H1 (cell line): ENCODE measurements at regions not wholly inside any gene's neighbourhood (a gene's known extent, or its start where the extent isn't known, plus 50 kb on each side); places are given as distances from the start of the nearest gene placed in this dataset.

Experiments used
- CTCF ChIA-PET: fragments of 300-600 bp; sonication (Branson Sonifier 250); formaldehyde crosslinking; loops from one replicate; lab custom pipeline; 2021; ENCODE audit not compliant: partially characterized antibody; lab: Charles Lee
- POLR2A ChIA-PET: fragments of 300-600 bp; sonication (Branson Sonifier 250); formaldehyde crosslinking; loops from one replicate; lab custom pipeline; 2021; ENCODE audit warnings: inconsistent platforms; ENCODE audit not compliant: partially characterized antibody; lab: Charles Lee
- DNase-seq, 2 experiments: peaks; one replicate each; pipeline versions ENCODE4 v3.0.0 to v3.0.0-alpha.2; 2010 to 2022; ENCODE audit warnings: low spot score in 2 of 2, low read depth in 1 of 2, mixed read lengths in 1 of 2
- FAIRE-seq: peaks from 2 replicates; lab custom pipeline; 2011; peaks lifted over from hg19 to GRCh38; lab: Jason Lieb, UNC
- H2AFZ ChIP-seq: 2 replicates; pipeline ENCODE4 v1.8.1; 2012; ENCODE audit warnings: low read length, inconsistent platforms
- H2AK5ac ChIP-seq: 2 replicates; pipeline ENCODE4 v1.6.1; 2013; ENCODE audit warnings: low read depth, low read length
- H2BK120ac ChIP-seq: replicated peaks from 2 replicates; pipeline ENCODE3; 2013; ENCODE audit warnings: low read depth, low read length, inconsistent platforms
- H2BK12ac ChIP-seq: 2 replicates; pipeline ENCODE4 v1.6.1; 2013; ENCODE audit warnings: low read depth, low read length
- H2BK15ac ChIP-seq: 2 replicates; pipeline ENCODE4 v1.6.1; 2013; ENCODE audit warnings: low read length
- H2BK20ac ChIP-seq: 2 replicates; pipeline ENCODE4 v1.6.1; 2013; ENCODE audit warnings: low read length
- H2BK5ac ChIP-seq: 2 replicates; pipeline ENCODE4 v1.6.1; 2013; ENCODE audit warnings: low read depth, low read length
- H3K14ac ChIP-seq: 2 replicates; pipeline ENCODE4 v1.6.1; 2013; ENCODE audit warnings: inconsistent platforms; ENCODE audit not compliant: insufficient read length
- H3K18ac ChIP-seq: 2 replicates; pipeline ENCODE4 v1.6.1; 2013; ENCODE audit warnings: low read length; ENCODE audit errors: extremely low read depth
- H3K23ac ChIP-seq: 2 replicates; pipeline ENCODE4 v1.6.1; 2013; ENCODE audit warnings: inconsistent platforms; ENCODE audit not compliant: insufficient read length
- H3K23me2 ChIP-seq: 2 replicates; pipeline ENCODE4 v1.6.1; 2013; ENCODE audit warnings: low read depth, low read length
- H3K27ac ChIP-seq: 2 replicates; pipeline ENCODE4 v1.6.1; 2011; ENCODE audit warnings: low read depth, low read length, inconsistent platforms
- H3K27me3 ChIP-seq, 4 experiments: replicated peaks in 1 of 4; 1 replicate in 1 of 4; 2 replicates in 3 of 4; pipeline versions ENCODE4 v1.6.1 to v1.8.1; 2011 to 2013; ENCODE audit warnings: low read length in 3 of 4, mild to moderate bottlenecking in 3 of 4, inconsistent platforms in 2 of 4, mixed read lengths in 2 of 4, moderate library complexity in 1 of 4; ENCODE audit not compliant: control insufficient read depth in 3 of 4, insufficient read depth in 3 of 4; ENCODE audit errors: extremely low read depth in 1 of 4
- H3K36me3 ChIP-seq, 4 experiments: 2 replicates each; pipeline versions ENCODE4 v1.6.1 to v1.8.1; 2011 to 2013; ENCODE audit warnings: mild to moderate bottlenecking in 4 of 4, low read length in 3 of 4, moderate library complexity in 2 of 4, control low read depth in 1 of 4, inconsistent platforms in 1 of 4; ENCODE audit not compliant: insufficient read depth in 4 of 4, control insufficient read depth in 2 of 4
- H3K4ac ChIP-seq: replicated peaks from 2 replicates; pipeline ENCODE3; 2013; ENCODE audit warnings: low read length, low read depth, mixed read lengths, inconsistent platforms; ENCODE audit not compliant: insufficient read length
- H3K4me1 ChIP-seq, 4 experiments: replicated peaks in 1 of 4; 1 replicate in 1 of 4; 2 replicates in 3 of 4; pipeline versions ENCODE4 v1.6.1 to v1.8.1; 2011 to 2013; ENCODE audit warnings: low read length in 3 of 4, inconsistent platforms in 2 of 4, mixed read lengths in 1 of 4; ENCODE audit not compliant: insufficient read depth in 4 of 4, control insufficient read depth in 3 of 4
- H3K4me2 ChIP-seq, 2 experiments: 2 replicates each; pipeline versions ENCODE4 v1.6.1 to v1.8.1; 2011 to 2013; ENCODE audit warnings: low read depth in 2 of 2, low read length in 2 of 2, control low read depth in 1 of 2, inconsistent platforms in 1 of 2, mild to moderate bottlenecking in 1 of 2; ENCODE audit not compliant: insufficient read depth in 1 of 2
- H3K4me3 ChIP-seq, 4 experiments: fragments of 200-600, 300-600 bp in 1 of 4; sonication (generic), shearing (Covaris generic), sonication (Bioruptor Twin) in 1 of 4; 2 replicates each; pipeline versions ENCODE4 v1.5.1 to v1.8.1; 2011 to 2016; ENCODE audit warnings: low read length in 4 of 4, low read depth in 3 of 4, control low read depth in 2 of 4, inconsistent platforms in 2 of 4, mild to moderate bottlenecking in 2 of 4, mixed read lengths in 1 of 4, moderate library complexity in 1 of 4; ENCODE audit not compliant: insufficient read depth in 2 of 4; ENCODE audit errors: extremely low read depth in 1 of 4
- H3K56ac ChIP-seq: replicated peaks from 2 replicates; pipeline ENCODE3; 2013; ENCODE audit warnings: low read depth, mild to moderate bottlenecking, mixed read lengths, low read length, inconsistent platforms; ENCODE audit not compliant: insufficient read length
- H3K79me1 ChIP-seq: 2 replicates; pipeline ENCODE4 v1.6.1; 2013; ENCODE audit warnings: low read depth, low read length, control low read depth
- H3K79me2 ChIP-seq, 2 experiments: 2 replicates each; pipeline versions ENCODE4 v1.6.1 to v1.8.1; 2012 to 2013; ENCODE audit warnings: low read length in 2 of 2, mild to moderate bottlenecking in 2 of 2, inconsistent platforms in 1 of 2; ENCODE audit not compliant: insufficient read depth in 2 of 2, control insufficient read depth in 1 of 2
- H3K9ac ChIP-seq, 4 experiments: replicated peaks in 1 of 4; 1 replicate in 1 of 4; 2 replicates in 3 of 4; pipeline versions ENCODE4 v1.6.1 to v1.8.1; 2011 to 2013; ENCODE audit warnings: low read depth in 3 of 4, low read length in 3 of 4, control low read depth in 2 of 4, mild to moderate bottlenecking in 2 of 4, moderate library complexity in 2 of 4, inconsistent platforms in 1 of 4; ENCODE audit errors: extremely low read depth in 1 of 4
- H3K9me3 ChIP-seq, 2 experiments: 2 replicates each; pipeline versions ENCODE4 v1.6.1 to v1.8.1; 2012 to 2013; ENCODE audit warnings: mild to moderate bottlenecking in 2 of 2, moderate library complexity in 2 of 2, control low read depth in 1 of 2, inconsistent platforms in 1 of 2, low read depth in 1 of 2, low read length in 1 of 2, mixed read lengths in 1 of 2; ENCODE audit not compliant: insufficient read depth in 2 of 2
- H4K20me1 ChIP-seq, 2 experiments: replicated peaks in 1 of 2; 2 replicates each; pipeline versions ENCODE3 to v1.8.1; 2011 to 2013; ENCODE audit warnings: inconsistent platforms in 2 of 2, low read length in 2 of 2, mild to moderate bottlenecking in 1 of 2; ENCODE audit not compliant: insufficient read depth in 2 of 2, control insufficient read depth in 1 of 2
- H4K5ac ChIP-seq: 2 replicates; pipeline ENCODE4 v1.6.1; 2013; ENCODE audit warnings: low read length, low read depth, mixed read lengths, inconsistent platforms; ENCODE audit not compliant: insufficient read length
- H4K8ac ChIP-seq: 2 replicates; pipeline ENCODE4 v1.8.0; 2013; ENCODE audit warnings: mild to moderate bottlenecking, moderate library complexity, low read length, inconsistent platforms; ENCODE audit not compliant: insufficient read depth; ENCODE audit errors: extremely low read depth
- H4K91ac ChIP-seq: replicated peaks from 2 replicates; pipeline ENCODE3; 2013; ENCODE audit warnings: low read length, mixed read lengths, inconsistent platforms; ENCODE audit not compliant: insufficient read length
- CBX5 ChIP-seq: fragments of 300-800, 300-1000 bp; sonication (generic); IDR thresholded peaks from 2 replicates; pipeline ENCODE4 v1.7.1; 2016; ENCODE audit warnings: antibody characterized with exemption, low read length, low read depth
- GABPA ChIP-seq: IDR thresholded peaks from 2 replicates; pipeline ENCODE4 v1.6.1; 2011; ENCODE audit warnings: mild to moderate bottlenecking, low read length, moderate library complexity, borderline replicate concordance; ENCODE audit not compliant: insufficient read depth
- NRF1 ChIP-seq: IDR thresholded peaks from 2 replicates; pipeline ENCODE4 v1.6.1; 2011; ENCODE audit warnings: mild to moderate bottlenecking, low read depth, low read length, improper control_type of control experiment
- WGBS, 2 experiments: shearing (Covaris generic) in 1 of 2; methylation state at CpG; one replicate each; pipeline versions ENCODE4 v1.1.6 to v1.1.7; 2013 to 2015; ENCODE audit warnings: low lambda C conversion rate in 2 of 2, mixed read lengths in 2 of 2, inconsistent platforms in 1 of 2, low coverage in 1 of 2, missing lambda C conversion rate in 1 of 2; ENCODE audit not compliant: insufficient replicate concordance in 2 of 2, insufficient coverage in 1 of 2, insufficient read length in 1 of 2; ENCODE audit errors: extremely low coverage in 1 of 2, missing lambda C conversion rate in 1 of 2; 5-methylcytosine and 5-hydroxymethylcytosine counted together

DNA sequence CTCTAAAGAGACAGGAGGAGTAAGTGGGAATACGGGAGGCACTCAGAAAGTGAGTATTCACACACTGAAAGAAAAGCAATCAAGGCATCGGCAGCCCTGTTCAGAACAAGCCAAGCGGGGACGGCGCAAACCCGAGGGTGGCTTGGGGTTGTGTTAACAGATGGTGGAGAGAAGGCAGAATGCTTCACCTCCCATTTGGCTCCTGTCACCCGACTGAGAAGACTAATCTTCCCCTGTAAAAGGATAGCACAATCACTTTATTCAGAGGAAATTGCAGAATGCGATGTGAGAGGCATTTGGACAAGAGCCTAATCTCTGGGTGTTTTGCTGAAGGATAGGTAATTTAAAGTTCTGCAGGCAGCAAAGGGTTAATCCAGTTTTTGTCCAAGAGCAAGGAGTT lies 119.3 kb upstream of the WSCD1 start:
- Histone ChIP-seq H2BK15ac (no peak overlapping the region), H3K9me3 (peaks cover 10 to 12% of the 10 kb centered on the region in 2 experiments), H3K23ac (no peak overlapping the region), H3K79me1 (no peaks in the 10 kb centered on the region), H3K23me2 (no peaks in the 10 kb centered on the region), H3K79me2 (no peaks in the 10 kb centered on the region), H3K18ac (no peak overlapping the region), H2AK5ac (no peak overlapping the region), H2BK12ac (no peak overlapping the region), H3K4ac (no peak overlapping the region), H3K4me3 (no peak overlapping the region), H3K4me1 (no peaks in the 10 kb centered on the region), H3K4me2 (no peak overlapping the region), H2BK120ac (no peak overlapping the region), H2BK20ac (no peak overlapping the region), H3K56ac (no peak overlapping the region), H2BK5ac (no peak overlapping the region), H3K27ac (no peak overlapping the region), H4K8ac (no peak overlapping the region), H2AFZ (no peak overlapping the region), H3K27me3 (peaks cover 0 to 1% (median 0%) of the 10 kb centered on the region in 4 experiments; a peak in 1 of 7 replicates), H3K36me3 (no peaks in the 10 kb centered on the region), H3K9ac (no peak overlapping the region), H3K14ac (no peak overlapping the region), H4K5ac (no peak overlapping the region), H4K91ac (no peak overlapping the region), H4K20me1 (no peaks in the 10 kb centered on the region)
- ChIA-PET CTCF (interaction anchor here (0.6 to 0.7 kb wide), 3 partner anchors 9 to 1050 kb away, joined by 3 to 4 read pairs (median 4); no protein-coding TSS in a partner anchor), POLR2A (no interaction called here)
- TF ChIP-seq NRF1 (no peak), GABPA (no peak), CBX5 (no peak)
- DNase-seq (no peak), FAIRE-seq (no peak)
- WGBS, 2 experiments = 84% methylated on average over 8 of the region's 8 CpGs; no CpG with 5 or more reads in 1 of the 2 experiments
